Ishikawa (cell line): ENCODE measurements at regions not wholly inside any gene's neighbourhood (a gene's known extent, or its start where the extent isn't known, plus 50 kb on each side); places are given as distances from the start of the nearest gene placed in this dataset.

Experiments used
- CEBPB ChIP-seq: IDR thresholded peaks from 2 replicates; pipeline ENCODE4 v1.6.1; 2012
- CREB1 ChIP-seq: IDR thresholded peaks from 2 replicates; pipeline ENCODE4 v1.6.1; 2012; ENCODE audit warnings: low read depth
- EGR1 ChIP-seq: IDR thresholded peaks from 2 replicates; pipeline ENCODE4 v1.6.1; 2012
- EP300 ChIP-seq: IDR thresholded peaks from 2 replicates; pipeline ENCODE4 v1.6.1; 2012; ENCODE audit warnings: borderline replicate concordance
- FOXM1 ChIP-seq: IDR thresholded peaks from 2 replicates; pipeline ENCODE4 v1.6.1; 2012; ENCODE audit warnings: low read depth, borderline replicate concordance
- NFIC ChIP-seq: IDR thresholded peaks from 2 replicates; pipeline ENCODE4 v1.6.1; 2012
- RAD21 ChIP-seq: IDR thresholded peaks from 2 replicates; pipeline ENCODE4 v1.6.1; 2012; ENCODE audit warnings: low read depth
- TAF1 ChIP-seq: IDR thresholded peaks from 2 replicates; pipeline ENCODE4 v1.6.1; 2012; ENCODE audit warnings: low read depth, mild to moderate bottlenecking
- TCF12 ChIP-seq: IDR thresholded peaks from 2 replicates; pipeline ENCODE4 v1.6.1; 2012; ENCODE audit warnings: low read depth
- TEAD4 ChIP-seq: IDR thresholded peaks from 2 replicates; pipeline ENCODE4 v1.6.1; 2012
- USF1 ChIP-seq: IDR thresholded peaks from 2 replicates; pipeline ENCODE4 v1.6.1; 2012
- YY1 ChIP-seq: IDR thresholded peaks from 2 replicates; pipeline ENCODE4 v1.6.1; 2012; ENCODE audit warnings: low read depth
- ZBTB7A ChIP-seq: IDR thresholded peaks from 2 replicates; pipeline ENCODE4 v1.6.1; 2012; ENCODE audit warnings: low read depth
- TF ChIP-seq, protein P1 (sequence below): IDR thresholded peaks from 2 replicates; pipeline ENCODE4 v1.6.1; 2012
- TF ChIP-seq, protein P2 (sequence below): IDR thresholded peaks from 2 replicates; pipeline ENCODE4 v1.6.1; 2012; ENCODE audit warnings: low read depth, mild to moderate bottlenecking

DNA sequence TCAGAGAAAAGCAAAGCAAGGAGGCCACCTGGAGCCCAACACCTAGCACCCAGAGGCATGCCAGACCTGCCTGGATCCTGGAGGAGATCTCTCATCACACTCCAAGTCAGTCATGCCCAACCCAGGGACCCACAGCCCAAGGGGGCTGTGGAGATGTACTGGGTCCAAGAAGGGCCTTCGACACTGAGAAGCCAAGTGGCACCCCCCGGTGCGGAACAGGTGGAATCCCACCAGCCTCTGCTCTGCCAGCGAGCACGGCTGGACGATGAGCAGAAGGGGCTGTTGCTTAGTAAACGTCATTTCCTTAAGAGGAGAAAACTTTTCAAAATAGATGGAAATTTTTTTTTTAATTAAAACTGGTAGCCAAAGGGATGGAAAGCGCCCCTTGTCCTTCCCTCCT lies 171.9 kb upstream of the GRK3 start:
- no peak for TF ChIP-seq EGR1
- TF ChIP-seq CREB1: no peak
- TF ChIP-seq ZBTB7A: no peak
- TF ChIP-seq TAF1: no peak
- no peak for TF ChIP-seq TEAD4
- TF ChIP-seq NFIC: no peak
- no peak for TF ChIP-seq TCF12
- TF ChIP-seq, protein P1, sequence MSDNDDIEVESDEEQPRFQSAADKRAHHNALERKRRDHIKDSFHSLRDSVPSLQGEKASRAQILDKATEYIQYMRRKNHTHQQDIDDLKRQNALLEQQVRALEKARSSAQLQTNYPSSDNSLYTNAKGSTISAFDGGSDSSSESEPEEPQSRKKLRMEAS: no peak
- no peak for TF ChIP-seq YY1
- TF ChIP-seq FOXM1: no peak
- TF ChIP-seq RAD21: no peak
- TF ChIP-seq, protein P2, sequence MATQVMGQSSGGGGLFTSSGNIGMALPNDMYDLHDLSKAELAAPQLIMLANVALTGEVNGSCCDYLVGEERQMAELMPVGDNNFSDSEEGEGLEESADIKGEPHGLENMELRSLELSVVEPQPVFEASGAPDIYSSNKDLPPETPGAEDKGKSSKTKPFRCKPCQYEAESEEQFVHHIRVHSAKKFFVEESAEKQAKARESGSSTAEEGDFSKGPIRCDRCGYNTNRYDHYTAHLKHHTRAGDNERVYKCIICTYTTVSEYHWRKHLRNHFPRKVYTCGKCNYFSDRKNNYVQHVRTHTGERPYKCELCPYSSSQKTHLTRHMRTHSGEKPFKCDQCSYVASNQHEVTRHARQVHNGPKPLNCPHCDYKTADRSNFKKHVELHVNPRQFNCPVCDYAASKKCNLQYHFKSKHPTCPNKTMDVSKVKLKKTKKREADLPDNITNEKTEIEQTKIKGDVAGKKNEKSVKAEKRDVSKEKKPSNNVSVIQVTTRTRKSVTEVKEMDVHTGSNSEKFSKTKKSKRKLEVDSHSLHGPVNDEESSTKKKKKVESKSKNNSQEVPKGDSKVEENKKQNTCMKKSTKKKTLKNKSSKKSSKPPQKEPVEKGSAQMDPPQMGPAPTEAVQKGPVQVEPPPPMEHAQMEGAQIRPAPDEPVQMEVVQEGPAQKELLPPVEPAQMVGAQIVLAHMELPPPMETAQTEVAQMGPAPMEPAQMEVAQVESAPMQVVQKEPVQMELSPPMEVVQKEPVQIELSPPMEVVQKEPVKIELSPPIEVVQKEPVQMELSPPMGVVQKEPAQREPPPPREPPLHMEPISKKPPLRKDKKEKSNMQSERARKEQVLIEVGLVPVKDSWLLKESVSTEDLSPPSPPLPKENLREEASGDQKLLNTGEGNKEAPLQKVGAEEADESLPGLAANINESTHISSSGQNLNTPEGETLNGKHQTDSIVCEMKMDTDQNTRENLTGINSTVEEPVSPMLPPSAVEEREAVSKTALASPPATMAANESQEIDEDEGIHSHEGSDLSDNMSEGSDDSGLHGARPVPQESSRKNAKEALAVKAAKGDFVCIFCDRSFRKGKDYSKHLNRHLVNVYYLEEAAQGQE: no peak
- TF ChIP-seq CEBPB: no peak
- TF ChIP-seq USF1: no peak
- no peak for TF ChIP-seq EP300

- no peak for TF ChIP-seq USF1
- TF ChIP-seq EP300: no peak
- TF ChIP-seq, protein P2: no peak
- TF ChIP-seq RAD21: no peak
- TF ChIP-seq CEBPB: no peak
- TF ChIP-seq TCF12: no peak
- no peak for TF ChIP-seq YY1
- no peak for TF ChIP-seq CREB1
- no peak for TF ChIP-seq TEAD4
- no peak for TF ChIP-seq FOXM1
- no peak for TF ChIP-seq TAF1
- no peak for TF ChIP-seq NFIC
Observed at GRCh38 chr22:25393121-25393805, 171.2 kb upstream of the GRK3 start.

- TF ChIP-seq RAD21 (no peak), ZBTB7A (no peak), CREB1 (no peak), TAF1 (no peak), TEAD4 (no peak), CEBPB (no peak)
- TF ChIP-seq, protein P2: no peak
- TF ChIP-seq, protein P1: no peak
Observed at GRCh38 chr22:25395468-25395867, 169.0 kb upstream of the GRK3 start.

GRCh38 chr22:25395915-25396314 lies 168.6 kb upstream of the GRK3 start:
- TF ChIP-seq, protein P1: no peak
- no peak for TF ChIP-seq TCF12
- TF ChIP-seq USF1: no peak
- TF ChIP-seq CREB1: no peak
- TF ChIP-seq RAD21: no peak
- TF ChIP-seq NFIC: no peak
- TF ChIP-seq FOXM1: no peak
- TF ChIP-seq TEAD4: no peak
- TF ChIP-seq TAF1: no peak
- TF ChIP-seq YY1: no peak
- TF ChIP-seq, protein P2: no peak
- no peak for TF ChIP-seq EGR1
- no peak for TF ChIP-seq EP300
- no peak for TF ChIP-seq ZBTB7A
